ENCODE measurements at regions not wholly inside any gene's neighbourhood (a gene's known extent, or its start where the extent isn't known, plus 50 kb on each side); places are given as distances from the start of the nearest gene placed in this dataset.

DNA sequence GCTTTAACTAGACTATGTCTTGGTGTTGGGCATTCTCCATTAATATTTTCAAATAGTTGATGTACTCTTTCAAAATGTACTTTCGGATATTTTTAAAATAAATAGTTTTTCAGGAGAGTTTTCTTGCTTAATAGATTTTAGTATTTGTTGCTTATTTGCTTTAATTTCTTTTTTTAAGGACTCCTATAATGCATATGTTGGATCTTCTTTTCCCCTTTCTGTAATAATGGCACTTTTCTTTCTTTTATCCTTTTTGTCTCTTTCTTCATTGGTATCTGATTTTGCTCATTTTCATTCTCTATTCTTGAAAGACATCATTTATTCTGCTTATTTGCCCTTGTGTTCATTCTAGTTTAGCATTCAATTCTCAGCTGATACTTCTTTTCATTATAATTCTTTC lies 791.6 kb downstream of the GALR1 start:
- Histone ChIP-seq H3K23ac (ENCODE audit: low read length in 2 of 2) (no peak overlapping the region), H3K18ac (ENCODE audit: low read depth in 1 of 2, low read length in 2 of 2) (no peak overlapping the region), H3K27ac (ENCODE audit: low read length, poor library complexity, severe bottlenecking) (no peak overlapping the region), H3K36me3 (ENCODE audit: control insufficient read depth in 1 of 2, insufficient read depth in 2 of 2, low read depth in 1 of 2, low read length in 2 of 2) (no peaks in the 10 kb centered on the region), H2AFZ (ENCODE audit: low read depth, low read length) (no peak overlapping the region), H3K79me1 (replicated peaks; ENCODE audit: low read length, poor library complexity, severe bottlenecking) (no peaks in the 10 kb centered on the region), H2BK120ac (ENCODE audit: low read depth, low read length) (no peak overlapping the region), H2BK15ac (ENCODE audit: low read depth, poor library complexity, severe bottlenecking) (no peak overlapping the region), H3K14ac (ENCODE audit: low read length in 2 of 2) (no peak overlapping the region), H4K91ac (ENCODE audit: low read length) (no peak overlapping the region), H3K9me3 (ENCODE audit: control insufficient read depth, low read length) (peaks cover 53% of the 10 kb centered on the region), H2BK12ac (ENCODE audit: low read length in 2 of 2) (no peak overlapping the region), H4K8ac (ENCODE audit: low read length) (no peak overlapping the region), H3K4me3 (ENCODE audit: insufficient read depth in 1 of 2, low read depth in 1 of 2, low read length in 2 of 2) (no peak overlapping the region), H3K4me2 (ENCODE audit: low read length, poor library complexity, severe bottlenecking) (no peak overlapping the region), H3K4me1 (ENCODE audit: control insufficient read depth, insufficient read depth, low read depth, low read length) (no peaks in the 10 kb centered on the region), H3K9ac (ENCODE audit: low read length) (no peak overlapping the region), H2AK5ac (ENCODE audit: low read length, severe bottlenecking) (no peak overlapping the region), H2BK5ac (ENCODE audit: low read depth, low read length, poor library complexity, severe bottlenecking) (no peak overlapping the region), H3K4ac (ENCODE audit: low read depth in 1 of 2, low read length in 2 of 2) (no peak overlapping the region), H3K27me3 (ENCODE audit: control insufficient read depth in 1 of 2, insufficient read depth in 1 of 2, low read length in 2 of 2) (no peaks in the 10 kb centered on the region)
- DNase-seq, result no peak
- WGBS, result no CpG with 5 or more reads among the region's 1 CpG

DNA sequence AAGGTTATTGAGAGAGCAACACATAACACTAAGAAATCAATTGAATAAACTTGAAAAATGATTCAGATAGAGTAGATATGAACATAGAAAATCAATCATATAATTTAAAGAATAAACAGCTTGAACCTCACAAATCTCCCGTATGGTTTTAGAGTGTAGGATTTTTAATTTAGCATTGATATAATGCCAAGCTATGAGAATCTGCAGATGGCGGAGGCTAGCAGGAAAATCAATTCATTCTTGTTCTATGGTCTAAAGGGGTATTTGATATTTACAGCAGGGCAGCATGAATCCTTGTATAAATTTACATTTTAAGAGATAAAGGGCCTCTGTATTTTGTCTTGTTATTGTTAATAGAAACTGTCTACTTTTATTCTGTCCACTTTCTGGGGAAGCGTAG lies 797.0 kb downstream of the GALR1 start:
- Histone ChIP-seq H3K9me3 (ENCODE audit: control insufficient read depth, low read length) (peaks cover 20% of the 10 kb centered on the region), H2AFZ (ENCODE audit: low read depth, low read length) (no peak overlapping the region), H2BK120ac (ENCODE audit: low read depth, low read length) (no peak overlapping the region), H2AK5ac (ENCODE audit: low read length, severe bottlenecking) (no peak overlapping the region), H3K4me2 (ENCODE audit: low read length, poor library complexity, severe bottlenecking) (no peak overlapping the region), H3K18ac (ENCODE audit: low read depth in 1 of 2, low read length in 2 of 2) (no peak overlapping the region), H3K4ac (ENCODE audit: low read depth in 1 of 2, low read length in 2 of 2) (no peak overlapping the region), H2BK12ac (ENCODE audit: low read length in 2 of 2) (no peak overlapping the region), H3K4me3 (ENCODE audit: insufficient read depth in 1 of 2, low read depth in 1 of 2, low read length in 2 of 2) (no peak overlapping the region), H3K27me3 (ENCODE audit: control insufficient read depth in 1 of 2, insufficient read depth in 1 of 2, low read length in 2 of 2) (no peaks in the 10 kb centered on the region), H3K27ac (ENCODE audit: low read length, poor library complexity, severe bottlenecking) (no peak overlapping the region), H3K36me3 (ENCODE audit: control insufficient read depth in 1 of 2, insufficient read depth in 2 of 2, low read depth in 1 of 2, low read length in 2 of 2) (no peaks in the 10 kb centered on the region), H3K23ac (ENCODE audit: low read length in 2 of 2) (no peak overlapping the region), H3K14ac (ENCODE audit: low read length in 2 of 2) (no peak overlapping the region), H3K79me1 (replicated peaks; ENCODE audit: low read length, poor library complexity, severe bottlenecking) (no peaks in the 10 kb centered on the region), H3K9ac (ENCODE audit: low read length) (no peak overlapping the region), H4K8ac (ENCODE audit: low read length) (no peak overlapping the region), H3K4me1 (ENCODE audit: control insufficient read depth, insufficient read depth, low read depth, low read length) (no peaks in the 10 kb centered on the region), H2BK15ac (ENCODE audit: low read depth, poor library complexity, severe bottlenecking) (no peak overlapping the region), H2BK5ac (ENCODE audit: low read depth, low read length, poor library complexity, severe bottlenecking) (no peak overlapping the region), H4K91ac (ENCODE audit: low read length) (no peak overlapping the region)
- 87% methylated on average over 3 of the region's 3 CpGs for WGBS
- DNase-seq, result no peak

DNA sequence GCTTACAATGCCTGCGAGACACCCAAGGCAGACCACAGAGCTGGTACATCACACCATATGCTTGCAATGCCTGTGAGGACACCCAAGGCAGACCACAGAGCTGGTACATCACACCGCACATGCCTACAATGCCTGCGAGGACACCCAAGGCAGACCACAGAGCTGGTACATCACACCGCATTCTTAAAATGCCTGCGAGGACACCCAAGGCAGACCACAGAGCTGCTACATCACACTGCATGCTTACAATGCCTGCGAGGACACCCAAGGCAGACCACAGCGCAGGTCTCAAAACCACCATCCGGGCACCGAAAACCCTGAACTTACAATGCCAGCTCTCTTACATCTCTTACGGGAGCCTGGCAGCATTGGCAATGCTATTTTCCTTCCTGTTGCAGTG lies 799.6 kb downstream of the GALR1 start:
- Histone ChIP-seq H2BK120ac (ENCODE audit: low read depth, low read length) (no peak overlapping the region), H3K14ac (ENCODE audit: low read length in 2 of 2) (no peak overlapping the region), H3K79me1 (replicated peaks; ENCODE audit: low read length, poor library complexity, severe bottlenecking) (no peaks in the 10 kb centered on the region), H2AK5ac (ENCODE audit: low read length, severe bottlenecking) (no peak overlapping the region), H3K9ac (ENCODE audit: low read length) (no peak overlapping the region), H3K18ac (ENCODE audit: low read depth in 1 of 2, low read length in 2 of 2) (no peak overlapping the region), H3K4me2 (ENCODE audit: low read length, poor library complexity, severe bottlenecking) (no peak overlapping the region), H2AFZ (ENCODE audit: low read depth, low read length) (no peak overlapping the region), H2BK12ac (ENCODE audit: low read length in 2 of 2) (no peak overlapping the region), H3K4me1 (ENCODE audit: control insufficient read depth, insufficient read depth, low read depth, low read length) (no peaks in the 10 kb centered on the region), H3K9me3 (ENCODE audit: control insufficient read depth, low read length) (peaks cover 3% of the 10 kb centered on the region), H3K36me3 (ENCODE audit: control insufficient read depth in 1 of 2, insufficient read depth in 2 of 2, low read depth in 1 of 2, low read length in 2 of 2) (no peaks in the 10 kb centered on the region), H2BK5ac (ENCODE audit: low read depth, low read length, poor library complexity, severe bottlenecking) (no peak overlapping the region), H4K91ac (ENCODE audit: low read length) (no peak overlapping the region), H3K4me3 (ENCODE audit: insufficient read depth in 1 of 2, low read depth in 1 of 2, low read length in 2 of 2) (no peak overlapping the region), H3K4ac (ENCODE audit: low read depth in 1 of 2, low read length in 2 of 2) (no peak overlapping the region), H3K23ac (ENCODE audit: low read length in 2 of 2) (no peak overlapping the region), H4K8ac (ENCODE audit: low read length) (no peak overlapping the region), H3K27me3 (ENCODE audit: control insufficient read depth in 1 of 2, insufficient read depth in 1 of 2, low read length in 2 of 2) (no peaks in the 10 kb centered on the region), H3K27ac (ENCODE audit: low read length, poor library complexity, severe bottlenecking) (no peak overlapping the region), H2BK15ac (ENCODE audit: low read depth, poor library complexity, severe bottlenecking) (no peak overlapping the region)
- no peak for DNase-seq
- WGBS, result 87% methylated on average over 9 of the region's 10 CpGs

DNA sequence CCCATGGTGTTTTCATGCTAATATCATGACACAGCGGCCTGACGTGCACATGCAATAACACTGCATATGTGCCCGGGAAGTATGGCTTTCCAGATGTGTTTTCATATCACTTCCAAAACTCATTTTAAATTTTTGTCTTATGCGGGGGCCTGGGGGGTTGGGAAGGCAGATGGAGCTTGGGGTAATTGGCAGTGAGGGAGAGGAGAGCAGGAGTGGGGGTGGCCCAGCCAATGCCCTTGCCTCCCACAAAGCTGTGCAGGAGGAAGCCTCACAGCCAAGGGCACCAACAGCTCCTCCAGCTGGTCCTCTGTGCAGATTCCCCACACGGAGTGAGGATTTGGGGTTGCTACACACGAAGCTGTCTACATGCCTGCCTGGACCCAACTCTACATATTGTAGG lies 805.2 kb downstream of the GALR1 start:
- H2BK12ac ChIP-seq (ENCODE audit: low read length in 2 of 2), result no peak overlapping the region
- no peak overlapping the region for H2AK5ac ChIP-seq (ENCODE audit: low read length, severe bottlenecking)
- H3K27me3 ChIP-seq (ENCODE audit: control insufficient read depth in 1 of 2, insufficient read depth in 1 of 2, low read length in 2 of 2), result no peaks in the 10 kb centered on the region
- H2AFZ ChIP-seq (ENCODE audit: low read depth, low read length), result no peak overlapping the region
- H3K18ac ChIP-seq (ENCODE audit: low read depth in 1 of 2, low read length in 2 of 2), result no peak overlapping the region
- H3K4me1 ChIP-seq (ENCODE audit: control insufficient read depth, insufficient read depth, low read depth, low read length), result no peaks in the 10 kb centered on the region
- 100% methylated on average over 3 of the region's 6 CpGs for WGBS
- H3K14ac ChIP-seq (ENCODE audit: low read length in 2 of 2), result no peak overlapping the region
- H2BK15ac ChIP-seq (ENCODE audit: low read depth, poor library complexity, severe bottlenecking), result no peak overlapping the region
- H2BK120ac ChIP-seq (ENCODE audit: low read depth, low read length), result no peak overlapping the region
- H3K9me3 ChIP-seq (ENCODE audit: control insufficient read depth, low read length), result no peaks in the 10 kb centered on the region
- H3K79me1 ChIP-seq (replicated peaks; ENCODE audit: low read length, poor library complexity, severe bottlenecking), result no peaks in the 10 kb centered on the region
- no peak overlapping the region for H2BK5ac ChIP-seq (ENCODE audit: low read depth, low read length, poor library complexity, severe bottlenecking)
- no peak overlapping the region for H3K4ac ChIP-seq (ENCODE audit: low read depth in 1 of 2, low read length in 2 of 2)
- DNase-seq, result no peak
- H3K9ac ChIP-seq (ENCODE audit: low read length), result no peak overlapping the region
- no peak overlapping the region for H4K91ac ChIP-seq (ENCODE audit: low read length)
- no peak overlapping the region for H3K4me2 ChIP-seq (ENCODE audit: low read length, poor library complexity, severe bottlenecking)
- no peak overlapping the region for H4K8ac ChIP-seq (ENCODE audit: low read length)
- no peaks in the 10 kb centered on the region for H3K36me3 ChIP-seq (ENCODE audit: control insufficient read depth in 1 of 2, insufficient read depth in 2 of 2, low read depth in 1 of 2, low read length in 2 of 2)
- H3K23ac ChIP-seq (ENCODE audit: low read length in 2 of 2), result no peak overlapping the region
- no peak overlapping the region for H3K4me3 ChIP-seq (ENCODE audit: insufficient read depth in 1 of 2, low read depth in 1 of 2, low read length in 2 of 2)
- H3K27ac ChIP-seq (ENCODE audit: low read length, poor library complexity, severe bottlenecking), result no peak overlapping the region

Data from mesenchymal stem cell (in vitro differentiated cells and primary cell).